Heart right ventricle (tissue), 16 donors: ENCODE measurements at regions not wholly inside any gene's neighbourhood (a gene's known extent, or its start where the extent isn't known, plus 50 kb on each side); places are given as distances from the start of the nearest gene placed in this dataset.

ENCODE experiments used
- ATAC-seq, 8 donors: fragments of 200-7000 bp; cut with Tn5 transposase; one replicate each; pipeline ENCODE4 v1.9.1; 2020; ENCODE audit warnings: mild to moderate bottlenecking in 8 of 8, moderate library complexity in 8 of 8, moderate number of reproducible peaks in 1 of 8
- DNase-seq, 2 donors: peaks; one replicate each; pipeline ENCODE4 v3.0.0-alpha.2; 2020
- H3K27ac ChIP-seq, 10 donors: fragments of 200-600 bp; sonication (generic) in 2 of 10; one replicate each; pipeline versions ENCODE4 v1.5.0 to v1.8.0; 2020 to 2022; ENCODE audit warnings: mild to moderate bottlenecking in 3 of 10
- H3K27me3 ChIP-seq, 7 donors: fragments of 200-600 bp; one replicate each; pipeline ENCODE4 v1.8.0; 2021 to 2022; ENCODE audit warnings: mild to moderate bottlenecking in 2 of 7
- H3K36me3 ChIP-seq, 9 donors: fragments of 200-600 bp; sonication (generic) in 1 of 9; one replicate each; pipeline versions ENCODE4 v1.5.0 to v1.8.0; 2020 to 2022; ENCODE audit warnings: mild to moderate bottlenecking in 2 of 9
- H3K4me1 ChIP-seq, 9 donors: fragments of 200-600 bp; sonication (generic) in 1 of 9; one replicate each; pipeline versions ENCODE4 v1.5.0 to v1.8.0; 2020 to 2022; ENCODE audit warnings: mild to moderate bottlenecking in 4 of 9
- H3K4me3 ChIP-seq, 10 donors: fragments of 200-600 bp; sonication (generic) in 2 of 10; one replicate each; pipeline versions ENCODE4 v1.5.0 to v1.8.0; 2020 to 2022; ENCODE audit warnings: mild to moderate bottlenecking in 7 of 10, moderate library complexity in 2 of 10
- H3K9me3 ChIP-seq, 11 donors: fragments of 200-600 bp in 10 of 11; sonication (generic) in 2 of 11; one replicate each; pipeline versions ENCODE4 v1.5.0 to v1.8.0; 2013 to 2022; ENCODE audit warnings: mild to moderate bottlenecking in 2 of 11, control low read depth in 1 of 11, moderate library complexity in 1 of 11
- WGBS, 2 donors: extraction: QIAGEN DNeasy Blood & Tissue Kit; methylation state at CpG; one replicate each; pipeline ENCODE4 v1.1.7; 2013; ENCODE audit warnings: inconsistent platforms in 1 of 2; 5-methylcytosine and 5-hydroxymethylcytosine counted together
- intact Hi-C, 10 donors: fragments of 100-400 bp; cut with DNase I; formaldehyde crosslinking; loops; one replicate each; pipeline versions ENCODE4 v1.11.1 to v1.14.2; 2022
- TF ChIP-seq, protein P1 (sequence below), 9 donors: fragments of 200-600 bp; sonication (generic) in 2 of 9; IDR thresholded peaks; one replicate each; pipeline versions ENCODE4 v1.5.0 to v1.8.0; 2021 to 2022; ENCODE audit warnings: antibody characterized with exemption in 9 of 9, mild to moderate bottlenecking in 5 of 9, moderate library complexity in 1 of 9
- donor health status: Arrhythmogenic right ventricular cardiomyopathy.
- donor health status: ischemic (EF 13 %, LVEDD 7.1; RV severe dilation, severe dysfunction).
- donor health status: healthy with polysubstance abuse.
- donor health status: DM: no; HTN: yes; CAD: no.
- donor health status: DM: no; HTN: no; CAD: no.
- donor health status: ischemic (EF 25% LVEDD 6.9; RV normal size, moderate dysfunction).
- donor health status: ischemic (EF 25% LVEDD 5.7; RV mildly dilated, moderate dysfunction).
- donor health status: healthy.
- donor health status: DM: yes; HTN: yes; CAD: no.
- donor health status: Ischemic cardiomyopathy.
- donor health status: ischemic (EF 35%, LVEDD 5.7; RV mildly dilated, moderate dysfunction).
- donor health status: nonischemic (EF 11% LVEDD 7.7; RV severe dilation, severe dysfunction).
- donor health status: DM: yes; HTN: yes; CAD: no.
- donor health status: PGD.
- donor health status: ischemic (EF 29% LVEDD 5.4; RV normal size, mild dysfunction).
- donor health status: nonischemic (EF 23%, LVEDD 6.1; RV moderate dilation, normal function).

DNA sequence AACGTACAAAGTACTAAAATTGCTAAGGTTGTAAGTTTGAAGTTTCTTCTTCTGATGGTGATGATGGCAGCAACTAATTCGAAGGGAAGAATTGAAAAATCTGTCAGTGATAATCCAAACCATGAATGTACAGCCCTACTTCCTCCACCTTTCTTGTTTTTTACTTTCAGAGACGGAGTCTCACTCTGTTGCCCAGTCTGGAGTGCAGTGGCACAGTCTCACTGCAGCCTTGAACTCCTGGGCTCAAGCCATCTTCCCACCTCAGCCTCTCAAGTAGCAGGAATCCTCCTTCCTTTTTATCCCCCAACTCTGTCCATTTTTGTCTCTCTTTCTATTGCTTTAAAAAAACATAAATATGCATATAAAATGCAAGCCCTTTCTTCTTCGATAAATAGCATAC is 112.3 kb upstream of the SOX21 start:
- intact Hi-C loops, result no loop called here
- Histone ChIP-seq H3K9me3 (no peaks in the 10 kb centered on the region), H3K27ac (no peak overlapping the region), H3K4me1 (peaks cover 0 to 8% (median 0%) of the 10 kb centered on the region in 9 donors), H3K36me3 (no peaks in the 10 kb centered on the region), H3K27me3 (peaks cover 0 to 3% (median 0%) of the 10 kb centered on the region in 7 donors), H3K4me3 (no peak overlapping the region)
- WGBS, 2 donors, result 89% methylated on average over 4 of the region's 4 CpGs
- ATAC-seq (no peak), DNase-seq (no peak)
- TF ChIP-seq, protein P1, sequence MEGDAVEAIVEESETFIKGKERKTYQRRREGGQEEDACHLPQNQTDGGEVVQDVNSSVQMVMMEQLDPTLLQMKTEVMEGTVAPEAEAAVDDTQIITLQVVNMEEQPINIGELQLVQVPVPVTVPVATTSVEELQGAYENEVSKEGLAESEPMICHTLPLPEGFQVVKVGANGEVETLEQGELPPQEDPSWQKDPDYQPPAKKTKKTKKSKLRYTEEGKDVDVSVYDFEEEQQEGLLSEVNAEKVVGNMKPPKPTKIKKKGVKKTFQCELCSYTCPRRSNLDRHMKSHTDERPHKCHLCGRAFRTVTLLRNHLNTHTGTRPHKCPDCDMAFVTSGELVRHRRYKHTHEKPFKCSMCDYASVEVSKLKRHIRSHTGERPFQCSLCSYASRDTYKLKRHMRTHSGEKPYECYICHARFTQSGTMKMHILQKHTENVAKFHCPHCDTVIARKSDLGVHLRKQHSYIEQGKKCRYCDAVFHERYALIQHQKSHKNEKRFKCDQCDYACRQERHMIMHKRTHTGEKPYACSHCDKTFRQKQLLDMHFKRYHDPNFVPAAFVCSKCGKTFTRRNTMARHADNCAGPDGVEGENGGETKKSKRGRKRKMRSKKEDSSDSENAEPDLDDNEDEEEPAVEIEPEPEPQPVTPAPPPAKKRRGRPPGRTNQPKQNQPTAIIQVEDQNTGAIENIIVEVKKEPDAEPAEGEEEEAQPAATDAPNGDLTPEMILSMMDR (IDR thresholded peaks at IDR 0.05), result no peak

DNA sequence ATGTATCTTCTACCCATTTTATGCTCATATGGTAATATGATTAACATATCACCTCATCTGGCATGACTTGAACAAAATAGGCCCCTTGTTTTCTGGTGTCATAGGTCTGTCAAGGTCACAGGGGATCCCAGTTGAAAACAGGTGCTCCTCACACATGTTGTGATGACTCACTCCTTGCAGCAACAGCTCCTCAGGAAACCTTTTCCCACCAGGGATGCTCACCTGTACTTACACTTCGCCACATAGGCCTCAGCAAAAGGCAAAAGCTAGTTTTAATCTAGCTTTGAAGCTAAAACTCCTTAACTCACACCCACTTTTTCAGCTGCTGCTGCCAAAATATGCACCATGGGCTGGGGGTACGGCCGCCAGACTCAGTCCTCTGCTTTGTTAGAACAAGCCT is 110.0 kb upstream of the SOX21 start:
- DNase-seq (no peak), ATAC-seq (no peak)
- intact Hi-C loops, result no loop called here
- H3K27ac ChIP-seq, result no peak overlapping the region
- no peaks in the 10 kb centered on the region for H3K9me3 ChIP-seq
- peaks cover 0 to 3% (median 0%) of the 10 kb centered on the region in 7 donors for H3K27me3 ChIP-seq
- H3K4me3 ChIP-seq, result no peak overlapping the region
- WGBS, 2 donors, result 87 to 88% methylated on average over 3 of the region's 3 CpGs
- no peaks in the 10 kb centered on the region for H3K4me1 ChIP-seq
- TF ChIP-seq, protein P1 (IDR thresholded peaks at IDR 0.05), result no peak
- H3K36me3 ChIP-seq, result no peaks in the 10 kb centered on the region

DNA sequence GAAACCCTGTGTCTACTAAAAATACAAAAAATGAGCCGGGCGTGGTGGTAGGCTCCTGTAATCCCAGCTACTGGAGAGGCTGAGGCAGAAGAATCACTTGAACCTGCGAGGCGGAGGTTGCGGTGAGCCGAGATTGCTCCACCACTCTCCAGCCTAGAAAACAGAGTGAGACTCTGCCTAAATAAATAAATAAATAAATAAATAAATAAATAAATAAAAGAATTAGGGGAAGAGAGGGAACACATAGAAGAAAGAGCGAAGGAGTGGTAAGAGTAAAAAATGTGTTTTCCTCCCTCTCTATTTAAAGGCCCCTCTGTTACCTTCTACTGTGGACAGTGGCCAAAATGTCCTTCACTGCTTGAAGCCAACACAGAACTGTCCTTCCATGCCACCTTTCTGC is 103.9 kb upstream of the SOX21 start:
- Histone ChIP-seq H3K36me3 (no peaks in the 10 kb centered on the region), H3K9me3 (no peaks in the 10 kb centered on the region), H3K27me3 (no peaks in the 10 kb centered on the region), H3K4me1 (no peaks in the 10 kb centered on the region), H3K27ac (no peak overlapping the region), H3K4me3 (no peak overlapping the region)
- 96% methylated on average over 7 of the region's 7 CpGs for WGBS, 2 donors
- TF ChIP-seq, protein P1 (IDR thresholded peaks at IDR 0.05), result no peak
- ATAC-seq (no peak), DNase-seq (no peak)
- intact Hi-C loops, result no loop called here

DNA sequence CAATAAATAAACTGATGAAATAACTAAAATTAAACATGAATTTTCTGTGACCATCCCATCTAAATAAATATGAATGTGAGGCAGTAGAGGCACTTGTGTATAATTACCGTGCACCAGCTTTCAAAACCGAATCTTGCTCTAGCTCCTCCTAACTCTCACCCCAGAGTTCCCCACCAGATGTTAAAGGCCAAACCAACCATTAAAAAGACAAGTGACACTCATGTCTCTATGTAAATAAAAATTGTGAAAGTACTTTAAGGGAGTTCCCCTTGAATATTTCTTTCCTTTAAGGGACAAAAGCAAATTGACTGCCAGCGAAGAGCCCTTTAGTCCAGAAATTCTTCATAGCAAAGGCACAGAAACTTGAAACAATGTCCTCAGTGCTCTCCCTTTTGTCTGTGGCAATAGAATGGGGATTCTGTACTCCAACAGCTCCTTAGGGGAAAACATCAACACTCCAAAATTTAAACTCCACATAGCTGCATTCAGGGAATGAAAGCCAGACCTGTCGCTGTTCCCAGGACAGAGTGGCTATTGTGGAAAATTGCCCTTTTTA is 101.7 kb upstream of the SOX21 start:
- Histone ChIP-seq H3K4me1 (no peaks in the 10 kb centered on the region), H3K9me3 (no peaks in the 10 kb centered on the region), H3K27ac (no peak overlapping the region), H3K27me3 (no peaks in the 10 kb centered on the region), H3K36me3 (no peaks in the 10 kb centered on the region), H3K4me3 (no peak overlapping the region)
- TF ChIP-seq, protein P1 (IDR thresholded peaks at IDR 0.05), result no peak
- intact Hi-C loops, result no loop called here
- ATAC-seq (no peak), DNase-seq (no peak)
- WGBS, 2 donors, result 86 to 88% methylated on average over 4 of the region's 4 CpGs
